ENCODE measurements at regions not wholly inside any gene's neighbourhood (a gene's known extent, or its start where the extent isn't known, plus 50 kb on each side); places are given as distances from the start of the nearest gene placed in this dataset.

DNA sequence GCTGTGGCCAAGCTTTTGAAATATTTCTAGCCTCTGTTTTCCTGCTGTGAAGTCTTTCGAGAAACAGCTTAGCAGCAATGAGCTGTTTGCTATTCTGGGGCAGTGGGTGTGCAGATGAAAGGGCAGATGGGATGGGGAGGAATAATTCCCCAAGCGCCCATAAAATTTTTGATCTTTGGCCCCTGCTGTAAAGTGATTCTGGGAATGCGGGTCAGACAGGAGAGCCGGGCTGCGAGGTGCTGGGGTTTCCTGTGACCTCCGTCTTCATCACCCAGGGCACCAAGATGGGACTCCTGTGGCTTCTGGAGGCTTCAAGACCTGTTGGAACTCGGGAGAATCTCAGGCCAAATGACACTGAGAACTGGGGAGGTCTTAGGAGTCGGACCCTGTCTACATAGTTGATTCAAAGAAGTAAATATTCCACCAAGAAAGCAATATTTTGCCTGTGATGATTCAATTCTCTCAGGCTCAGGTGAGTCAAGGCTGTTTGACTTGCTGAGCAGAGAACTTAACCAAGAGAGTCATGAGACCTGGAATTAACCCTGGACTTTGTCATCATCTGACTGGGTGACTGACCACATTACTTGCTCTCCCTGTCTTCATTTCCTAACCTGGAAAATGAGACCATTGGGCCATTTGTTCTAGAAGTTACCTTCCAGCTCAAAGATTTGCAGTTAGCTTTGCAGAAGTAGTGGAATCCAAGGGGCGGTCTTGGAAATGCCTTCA lies 86.4 kb downstream of the POLR2M start:
- Histone ChIP-seq H3K4me1 (ENCODE audit: control insufficient read depth, extremely low read depth, insufficient read depth, low read length) (no peaks in the 10 kb centered on the region), H4K20me1 (ENCODE audit: control insufficient read depth, extremely low read depth, insufficient read depth, low read length) (no peaks in the 10 kb centered on the region), H3K27me3 (ENCODE audit: control insufficient read depth, insufficient read depth, low read length) (no peaks in the 10 kb centered on the region), H3K4me3 (replicated peaks in 1 of 4; ENCODE audit: control extremely low read depth in 1 of 4, insufficient read depth in 1 of 4, low read depth in 3 of 4, low read length in 4 of 4) (no peak overlapping the region), H3K9ac (ENCODE audit: insufficient read depth, low read length) (no peak overlapping the region), H3K9me3 (ENCODE audit: control insufficient read depth, insufficient read depth, low read depth, low read length) (no peaks in the 10 kb centered on the region), H3K36me3 (ENCODE audit: control insufficient read depth, insufficient read depth, low read length) (no peaks in the 10 kb centered on the region), H3K4me2 (ENCODE audit: extremely low read depth, insufficient read depth, low read length) (no peak overlapping the region), H3K27ac (ENCODE audit: insufficient read depth, low read length) (no peak overlapping the region), H3K79me2 (ENCODE audit: control insufficient read depth, insufficient read depth, low read length) (no peaks in the 10 kb centered on the region), H2AFZ (ENCODE audit: low read length) (no peak overlapping the region)
- TF ChIP-seq, protein P1, sequence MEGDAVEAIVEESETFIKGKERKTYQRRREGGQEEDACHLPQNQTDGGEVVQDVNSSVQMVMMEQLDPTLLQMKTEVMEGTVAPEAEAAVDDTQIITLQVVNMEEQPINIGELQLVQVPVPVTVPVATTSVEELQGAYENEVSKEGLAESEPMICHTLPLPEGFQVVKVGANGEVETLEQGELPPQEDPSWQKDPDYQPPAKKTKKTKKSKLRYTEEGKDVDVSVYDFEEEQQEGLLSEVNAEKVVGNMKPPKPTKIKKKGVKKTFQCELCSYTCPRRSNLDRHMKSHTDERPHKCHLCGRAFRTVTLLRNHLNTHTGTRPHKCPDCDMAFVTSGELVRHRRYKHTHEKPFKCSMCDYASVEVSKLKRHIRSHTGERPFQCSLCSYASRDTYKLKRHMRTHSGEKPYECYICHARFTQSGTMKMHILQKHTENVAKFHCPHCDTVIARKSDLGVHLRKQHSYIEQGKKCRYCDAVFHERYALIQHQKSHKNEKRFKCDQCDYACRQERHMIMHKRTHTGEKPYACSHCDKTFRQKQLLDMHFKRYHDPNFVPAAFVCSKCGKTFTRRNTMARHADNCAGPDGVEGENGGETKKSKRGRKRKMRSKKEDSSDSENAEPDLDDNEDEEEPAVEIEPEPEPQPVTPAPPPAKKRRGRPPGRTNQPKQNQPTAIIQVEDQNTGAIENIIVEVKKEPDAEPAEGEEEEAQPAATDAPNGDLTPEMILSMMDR (conservative IDR thresholded peaks at IDR 0.05 in 1 of 2, IDR thresholded peaks at IDR 0.05 in 1 of 2; ENCODE audit: low read depth in 1 of 2, low read length in 2 of 2), result no peak
- TF ChIP-seq EZH2 (IDR thresholded peaks at IDR 0.05; ENCODE audit: low read length, missing control alignments), result no peak
- no peak for DNase-seq (ENCODE audit: low read depth in 2 of 2)

DNA sequence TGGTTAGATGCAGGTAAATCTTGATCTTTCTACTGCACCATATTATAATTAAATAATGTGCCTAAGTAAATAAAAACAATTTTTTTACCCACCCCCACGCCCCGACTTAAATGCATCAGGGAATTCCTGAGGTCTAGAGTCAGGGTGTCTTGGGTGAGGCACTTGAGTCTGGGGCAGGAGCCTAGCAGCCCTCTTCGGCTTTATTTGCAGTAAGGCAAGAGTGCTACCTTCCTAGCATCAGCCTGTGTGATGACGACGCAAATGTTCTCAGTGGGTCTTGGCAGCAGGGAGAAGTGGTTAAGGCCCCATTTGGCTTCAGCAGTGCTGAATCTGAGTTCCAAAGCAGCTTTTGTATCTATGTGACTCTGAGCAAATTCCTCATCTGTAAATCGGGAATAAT lies 88.7 kb downstream of the POLR2M start:
- Histone ChIP-seq H3K36me3 (ENCODE audit: control insufficient read depth, insufficient read depth, low read length) (no peaks in the 10 kb centered on the region), H3K79me2 (ENCODE audit: control insufficient read depth, insufficient read depth, low read length) (no peaks in the 10 kb centered on the region), H2AFZ (ENCODE audit: low read length) (no peak overlapping the region), H3K9ac (ENCODE audit: insufficient read depth, low read length) (no peak overlapping the region), H3K27me3 (ENCODE audit: control insufficient read depth, insufficient read depth, low read length) (no peaks in the 10 kb centered on the region), H3K4me3 (replicated peaks in 1 of 4; ENCODE audit: control extremely low read depth in 1 of 4, insufficient read depth in 1 of 4, low read depth in 3 of 4, low read length in 4 of 4) (no peak overlapping the region), H3K4me1 (ENCODE audit: control insufficient read depth, extremely low read depth, insufficient read depth, low read length) (no peaks in the 10 kb centered on the region), H4K20me1 (ENCODE audit: control insufficient read depth, extremely low read depth, insufficient read depth, low read length) (no peaks in the 10 kb centered on the region), H3K27ac (ENCODE audit: insufficient read depth, low read length) (no peak overlapping the region), H3K4me2 (ENCODE audit: extremely low read depth, insufficient read depth, low read length) (no peak overlapping the region), H3K9me3 (ENCODE audit: control insufficient read depth, insufficient read depth, low read depth, low read length) (no peaks in the 10 kb centered on the region)
- TF ChIP-seq, protein P1 (conservative IDR thresholded peaks at IDR 0.05 in 1 of 2, IDR thresholded peaks at IDR 0.05 in 1 of 2; ENCODE audit: low read depth in 1 of 2, low read length in 2 of 2), result no peak
- no peak for TF ChIP-seq EZH2 (IDR thresholded peaks at IDR 0.05; ENCODE audit: low read length, missing control alignments)
- DNase-seq (ENCODE audit: low read depth in 2 of 2), result no peak

DNA sequence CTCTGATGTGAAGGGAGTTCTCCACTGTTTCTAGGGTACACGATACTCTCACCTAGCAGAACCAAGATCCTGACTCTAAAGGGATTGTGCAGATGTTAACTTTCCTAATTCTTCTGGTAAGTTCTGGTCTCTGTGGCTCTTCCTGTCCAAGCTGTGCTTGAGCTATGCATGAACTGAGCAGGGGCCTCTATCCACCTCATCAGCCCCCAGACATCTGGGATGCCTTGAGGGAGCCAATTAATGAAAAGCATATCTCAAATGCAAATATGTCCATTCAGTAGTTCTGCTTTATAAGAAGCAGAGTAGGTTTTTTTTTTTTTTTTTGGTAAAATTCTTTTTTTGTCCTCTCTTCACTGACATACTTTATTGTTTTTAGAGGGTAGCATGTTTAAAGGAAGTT lies 89.6 kb downstream of the POLR2M start:
- no peaks in the 10 kb centered on the region for H3K36me3 ChIP-seq (ENCODE audit: control insufficient read depth, insufficient read depth, low read length)
- no peaks in the 10 kb centered on the region for H4K20me1 ChIP-seq (ENCODE audit: control insufficient read depth, extremely low read depth, insufficient read depth, low read length)
- DNase-seq (ENCODE audit: low read depth in 2 of 2), result no peak
- no peak overlapping the region for H3K27ac ChIP-seq (ENCODE audit: insufficient read depth, low read length)
- no peaks in the 10 kb centered on the region for H3K79me2 ChIP-seq (ENCODE audit: control insufficient read depth, insufficient read depth, low read length)
- H3K27me3 ChIP-seq (ENCODE audit: control insufficient read depth, insufficient read depth, low read length), result no peaks in the 10 kb centered on the region
- no peak overlapping the region for H3K4me3 ChIP-seq (replicated peaks in 1 of 4; ENCODE audit: control extremely low read depth in 1 of 4, insufficient read depth in 1 of 4, low read depth in 3 of 4, low read length in 4 of 4)
- no peaks in the 10 kb centered on the region for H3K9me3 ChIP-seq (ENCODE audit: control insufficient read depth, insufficient read depth, low read depth, low read length)
- H3K4me2 ChIP-seq (ENCODE audit: extremely low read depth, insufficient read depth, low read length), result no peak overlapping the region
- H2AFZ ChIP-seq (ENCODE audit: low read length), result no peak overlapping the region
- no peak overlapping the region for H3K9ac ChIP-seq (ENCODE audit: insufficient read depth, low read length)
- no peaks in the 10 kb centered on the region for H3K4me1 ChIP-seq (ENCODE audit: control insufficient read depth, extremely low read depth, insufficient read depth, low read length)
- no peak for TF ChIP-seq EZH2 (IDR thresholded peaks at IDR 0.05; ENCODE audit: low read length, missing control alignments)
- TF ChIP-seq, protein P1 (conservative IDR thresholded peaks at IDR 0.05 in 1 of 2, IDR thresholded peaks at IDR 0.05 in 1 of 2; ENCODE audit: low read depth in 1 of 2, low read length in 2 of 2), result no peak
